Gastroesophageal sphincter (tissue), 4 donors: ENCODE measurements at regions not wholly inside any gene's neighbourhood (a gene's known extent, or its start where the extent isn't known, plus 50 kb on each side); places are given as distances from the start of the nearest gene placed in this dataset.

ENCODE experiments used
- ATAC-seq: fragments of 150-250 bp; one replicate; pipeline ENCODE4 v1.9.1; 2016; ENCODE audit warnings: mild to moderate bottlenecking, moderate library complexity
- H3K27ac ChIP-seq, 4 donors: fragments of 200-600 bp; sonication (generic) in 3 of 4; 1 replicate in 3 of 4; 2 replicates in 1 of 4; pipeline ENCODE4 v1.5.1; 2016 to 2019
- H3K27me3 ChIP-seq: fragments of 200-600 bp; sonication (generic); one replicate; pipeline ENCODE4 v1.5.1; 2019
- H3K36me3 ChIP-seq, 2 donors: fragments of 200-600 bp; sonication (generic); one replicate each; pipeline ENCODE4 v1.5.1; 2019; ENCODE audit warnings: control low read depth in 1 of 2
- H3K4me1 ChIP-seq, 3 donors: fragments of 200-600 bp; sonication (generic); 1 replicate in 2 of 3; 2 replicates in 1 of 3; pipeline ENCODE4 v1.5.1; 2016 to 2019; ENCODE audit warnings: control low read depth in 2 of 3
- H3K4me3 ChIP-seq, 2 donors: fragments of 200-600 bp; sonication (generic); one replicate each; pipeline ENCODE4 v1.5.1; 2019; ENCODE audit warnings: mild to moderate bottlenecking in 1 of 2, moderate library complexity in 1 of 2
- H3K9me3 ChIP-seq, 3 donors: fragments of 200-600 bp; sonication (generic); one replicate each; pipeline ENCODE4 v1.5.1; 2017 to 2019; ENCODE audit warnings: control low read depth in 2 of 3
- CTCF ChIP-seq, 4 experiments: fragments of 200-600 bp in 2 of 4; fragments of 450-650 bp in 2 of 4; sonication (generic) in 1 of 4; IDR thresholded peaks; one replicate each; pipeline ENCODE4 v1.5.1; 2017 to 2019; ENCODE audit warnings: antibody characterized with exemption in 4 of 4, mild to moderate bottlenecking in 2 of 4, moderate library complexity in 2 of 4
- EP300 ChIP-seq: sonication (generic); formaldehyde crosslinking; IDR thresholded peaks from one replicate; pipeline ENCODE4 v1.6.1; 2017; ENCODE audit warnings: antibody characterized with exemption, mild to moderate bottlenecking
- POLR2A ChIP-seq, 2 donors: fragments of 450-650 bp; IDR thresholded peaks; one replicate each; pipeline ENCODE4 v1.6.1; 2017; ENCODE audit warnings: antibody characterized with exemption in 2 of 2, mild to moderate bottlenecking in 2 of 2, moderate library complexity in 1 of 2
- POLR2AphosphoS5 ChIP-seq: sonication (generic); formaldehyde crosslinking; IDR thresholded peaks from one replicate; pipeline ENCODE4 v1.6.1; 2017; ENCODE audit warnings: antibody characterized with exemption
- WGBS, 2 donors: methylation state at CpG; one replicate each; pipeline ENCODE4 v1.1.5; 2018; ENCODE audit warnings: low coverage in 1 of 2; 5-methylcytosine and 5-hydroxymethylcytosine counted together

- no peak overlapping the region for H3K27ac ChIP-seq
These were observed 83.6 kb upstream of the VAV3 start for GRCh38 chr1:108048301-108049177.

GRCh38 chr1:108047085-108047484 is 82.1 kb upstream of the VAV3 start:
- Histone ChIP-seq H3K27me3 (no peaks in the 10 kb centered on the region), H3K27ac (no peak overlapping the region), H3K4me3 (no peak overlapping the region), H3K4me1 (peaks cover 0 to 11% (median 5%) of the 10 kb centered on the region in 3 donors), H3K9me3 (no peaks in the 10 kb centered on the region), H3K36me3 (no peaks in the 10 kb centered on the region)
- no peak for TF ChIP-seq CTCF (IDR thresholded peaks at IDR 0.05)
- TF ChIP-seq EP300, result no peak
- TF ChIP-seq POLR2AphosphoS5, result no peak
- TF ChIP-seq POLR2A (IDR thresholded peaks at IDR 0.05), result no peak
- ATAC-seq, result no peak
- WGBS, 2 donors, result 74 to 80% methylated on average over 5 of the region's 5 CpGs

More at GRCh38 chr1:108048301-108049177, 83.6 kb upstream of the VAV3 start:
- no peaks in the 10 kb centered on the region for H3K27me3 ChIP-seq
- H3K4me1 ChIP-seq, result peaks cover 0 to 11% (median 5%) of the 10 kb centered on the region in 3 donors
- no peaks in the 10 kb centered on the region for H3K9me3 ChIP-seq
- no peak for ATAC-seq
- WGBS, 2 donors, result 78 to 85% methylated on average over 3 to 4 of the region's 5 CpGs
- no peaks in the 10 kb centered on the region for H3K36me3 ChIP-seq
- no peak for TF ChIP-seq POLR2AphosphoS5
- no peak for TF ChIP-seq CTCF (IDR thresholded peaks at IDR 0.05)
- no peak for TF ChIP-seq EP300
- TF ChIP-seq POLR2A (IDR thresholded peaks at IDR 0.05), result no peak
- H3K4me3 ChIP-seq, result no peak overlapping the region

GRCh38 chr1:108046026-108046425 is 81.0 kb upstream of the VAV3 start:
- Histone ChIP-seq H3K4me3 (no peak overlapping the region), H3K27ac (peak overlapping the region in 1 of 4 donors; percentile 4), H3K9me3 (no peaks in the 10 kb centered on the region), H3K36me3 (no peaks in the 10 kb centered on the region), H3K4me1 (peaks cover 0 to 14% (median 5%) of the 10 kb centered on the region in 3 donors), H3K27me3 (no peaks in the 10 kb centered on the region)
- ATAC-seq, result no peak
- 60% methylated on average over 2 of the region's 2 CpGs; no CpG with 5 or more reads in 1 of the 2 donors for WGBS, 2 donors
- TF ChIP-seq POLR2A (IDR thresholded peaks at IDR 0.05) (no peak), EP300 (no peak), POLR2AphosphoS5 (no peak), CTCF (IDR thresholded peaks at IDR 0.05) (no peak)

- no peak for ATAC-seq
- no peak for TF ChIP-seq CTCF (IDR thresholded peaks at IDR 0.05)
- H3K4me3 ChIP-seq, result no peak overlapping the region
- WGBS, 2 donors, result 70 to 76% methylated on average over 5 to 7 of the region's 7 CpGs
- H3K27me3 ChIP-seq, result no peaks in the 10 kb centered on the region
- H3K27ac ChIP-seq, result peak overlapping the region in 1 of 4 donors; percentile 4
- H3K9me3 ChIP-seq, result no peaks in the 10 kb centered on the region
- H3K4me1 ChIP-seq, result peaks cover 0 to 16% (median 1%) of the 10 kb centered on the region in 3 donors
- H3K36me3 ChIP-seq, result no peaks in the 10 kb centered on the region
These were observed 80.5 kb upstream of the VAV3 start for GRCh38 chr1:108045460-108045859.

- no peak for ATAC-seq
- no peak overlapping the region for H3K4me3 ChIP-seq
- no peaks in the 10 kb centered on the region for H3K9me3 ChIP-seq
- 33 to 40% methylated on average over 1 to 2 of the region's 2 CpGs for WGBS, 2 donors
- no peaks in the 10 kb centered on the region for H3K27me3 ChIP-seq
- H3K27ac ChIP-seq, result no peak overlapping the region
- TF ChIP-seq CTCF (IDR thresholded peaks at IDR 0.05) (no peak), POLR2AphosphoS5 (no peak), POLR2A (IDR thresholded peaks at IDR 0.05) (no peak), EP300 (no peak)
- H3K4me1 ChIP-seq, result peaks cover 0 to 16% (median 0%) of the 10 kb centered on the region in 3 donors
- no peaks in the 10 kb centered on the region for H3K36me3 ChIP-seq
These were observed 79.3 kb upstream of the VAV3 start for GRCh38 chr1:108044318-108044717.
